ENCODE measurements at regions not wholly inside any gene's neighbourhood (a gene's known extent, or its start where the extent isn't known, plus 50 kb on each side); places are given as distances from the start of the nearest gene placed in this dataset.

- no peak overlapping the region for H2BK12ac ChIP-seq (ENCODE audit: insufficient read length, low read depth, low read length)
- no CpG with 5 or more reads among the region's 2 CpGs for WGBS (ENCODE audit: extremely low coverage, insufficient read length, low lambda C conversion rate)
- no peak overlapping the region for H2AFZ ChIP-seq (ENCODE audit: low read length)
- no peak overlapping the region for H2AK5ac ChIP-seq (ENCODE audit: insufficient read length, low read length)
- H3K27ac Mint-ChIP-seq, result no peak overlapping the region
- no peaks in the 10 kb centered on the region for H3K23me2 ChIP-seq (ENCODE audit: insufficient read length, low read depth, low read length, poor library complexity, severe bottlenecking)
- H3K36me3 Mint-ChIP-seq (ENCODE audit: insufficient read depth in 1 of 3, low read depth in 3 of 3), result no peaks in the 10 kb centered on the region; a peak in 1 of 7 replicates
- peaks cover 3 to 7% of the 10 kb centered on the region in 2 experiments; a peak in 3 of 4 replicates for H3K4me1 Mint-ChIP-seq
- H4K8ac ChIP-seq (replicated peaks; ENCODE audit: insufficient read length, low read depth, low read length), result no peak overlapping the region
- H3K9me3 Mint-ChIP-seq, result no peaks in the 10 kb centered on the region
- no peak for TF ChIP-seq CTCF (conservative IDR thresholded peaks at IDR 0.05)
- H3K27ac ChIP-seq (ENCODE audit: insufficient read length, low read depth, low read length), result no peak overlapping the region
- no peaks in the 10 kb centered on the region for H3K27me3 Mint-ChIP-seq (ENCODE audit: low read depth)
- H2BK5ac ChIP-seq (ENCODE audit: insufficient read length, low read length), result no peak overlapping the region
- no peak overlapping the region for H3K4ac ChIP-seq (ENCODE audit: low read depth, low read length)
- no peak overlapping the region for H4K91ac ChIP-seq (ENCODE audit: insufficient read length, low read depth, low read length)
- H3K23ac ChIP-seq (ENCODE audit: insufficient read length, low read depth, low read length), result no peak overlapping the region
- H3K4me3 Mint-ChIP-seq, result no peak overlapping the region
- H2BK20ac ChIP-seq (ENCODE audit: low read depth, low read length, poor library complexity, severe bottlenecking), result no peak overlapping the region
- no peak overlapping the region for H3K56ac ChIP-seq (ENCODE audit: insufficient read length, low read depth, low read length)
- H3K79me2 ChIP-seq (ENCODE audit: insufficient read depth, low read length), result no peaks in the 10 kb centered on the region
- H2BK120ac ChIP-seq (ENCODE audit: low read depth, low read length, poor library complexity, severe bottlenecking), result no peak overlapping the region
- H3K14ac ChIP-seq (ENCODE audit: insufficient read depth, low read length), result no peak overlapping the region
- no peaks in the 10 kb centered on the region for H3K27me3 ChIP-seq (ENCODE audit: insufficient read depth, low read length)
- H3K4me2 ChIP-seq (ENCODE audit: insufficient read depth, insufficient read length, low read length), result no peak overlapping the region
- H3K4me1 ChIP-seq (ENCODE audit: insufficient read depth, low read length), result no peaks in the 10 kb centered on the region
- H2BK15ac ChIP-seq (ENCODE audit: low read depth, low read length), result no peak overlapping the region
- H4K5ac ChIP-seq (ENCODE audit: insufficient read length, low read depth, low read length), result no peak overlapping the region
- H4K20me1 ChIP-seq (ENCODE audit: control insufficient read depth, insufficient read depth, insufficient read length), result no peaks in the 10 kb centered on the region
- no peaks in the 10 kb centered on the region for H3K9me3 ChIP-seq (ENCODE audit: control insufficient read depth, low read depth, low read length)
- H3K9ac ChIP-seq (ENCODE audit: extremely low read depth, insufficient read length, low read length), result no peak overlapping the region
- H3K18ac ChIP-seq (ENCODE audit: insufficient read length, low read depth, low read length), result no peak overlapping the region
- H3T11ph ChIP-seq (ENCODE audit: low read length), result no peak overlapping the region
- H3K79me1 ChIP-seq (ENCODE audit: insufficient read depth, low read depth, low read length, poor library complexity, severe bottlenecking), result no peaks in the 10 kb centered on the region
- DNase-seq, result no peak
Measured at GRCh38 chr21:35679076-35679475, 381.2 kb downstream of the SETD4 start.

Measured in H9 (cell line).